ENCODE measurements at regions not wholly inside any gene's neighbourhood (a gene's known extent, or its start where the extent isn't known, plus 50 kb on each side); places are given as distances from the start of the nearest gene placed in this dataset.

DNA sequence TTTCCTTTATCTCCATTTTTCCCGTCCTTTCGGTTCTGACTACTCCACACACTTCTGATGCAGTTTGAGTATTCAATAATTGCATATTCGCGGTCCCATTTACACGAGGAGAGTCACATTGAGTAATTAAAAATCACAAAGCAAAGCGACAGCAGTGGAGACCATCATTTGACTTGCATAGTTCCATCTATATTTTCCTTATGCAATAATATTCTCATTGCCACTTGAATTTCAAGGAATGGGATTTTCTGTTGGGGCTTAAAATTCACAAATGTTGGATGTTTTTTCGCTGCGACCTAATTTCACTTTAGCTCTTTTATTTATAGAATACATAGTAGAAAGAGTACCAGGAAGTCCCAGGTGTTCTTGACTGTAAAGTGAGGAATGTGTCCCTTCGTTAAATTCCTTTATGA, 186.8 kb downstream of the ZEB2 start:
- DNase-seq, result no peak

- DNase-seq, result peak in 1 of 2 experiments; percentile 54
Measured at GRCh38 chr2:144332356-144333142, 187.4 kb downstream of the ZEB2 start.

GRCh38 chr2:144331674-144332355, 188.1 kb downstream of the ZEB2 start:
- DNase-seq, result peak in 1 of 2 experiments; percentile 47

DNA sequence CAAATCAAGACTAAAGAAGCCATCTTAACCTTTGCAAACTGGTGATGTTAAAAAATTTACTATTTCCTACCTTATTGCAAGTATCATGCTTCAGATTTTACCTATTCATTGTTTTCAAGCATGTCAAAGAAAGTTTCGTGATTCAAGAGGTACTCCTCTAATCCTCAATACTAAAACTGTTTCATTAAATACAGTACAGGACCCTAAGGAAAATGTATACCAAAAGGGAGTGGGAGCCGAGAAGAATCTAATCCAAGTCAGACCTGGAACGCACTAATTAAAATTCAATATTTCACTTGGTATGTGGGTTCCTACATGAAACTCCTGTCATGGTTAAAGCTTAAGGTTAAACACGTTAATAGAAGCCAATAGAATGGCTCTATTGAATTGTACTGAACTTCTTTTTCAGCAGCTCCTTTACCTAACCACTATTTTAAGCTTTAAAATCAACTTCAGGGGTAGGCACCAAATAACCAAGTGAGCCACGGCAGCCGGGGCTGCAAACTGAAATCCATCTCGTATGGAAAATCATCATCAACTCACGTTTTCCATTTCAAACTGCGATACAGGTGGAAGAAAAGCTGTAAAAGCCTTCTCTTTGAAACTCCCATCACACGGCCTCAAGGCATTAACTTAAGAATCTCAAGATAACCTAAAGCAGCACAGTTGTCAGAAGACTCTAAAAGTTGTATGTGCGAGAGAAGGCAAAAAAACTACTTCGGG, 188.8 kb downstream of the ZEB2 start:
- no peak for DNase-seq

DNA sequence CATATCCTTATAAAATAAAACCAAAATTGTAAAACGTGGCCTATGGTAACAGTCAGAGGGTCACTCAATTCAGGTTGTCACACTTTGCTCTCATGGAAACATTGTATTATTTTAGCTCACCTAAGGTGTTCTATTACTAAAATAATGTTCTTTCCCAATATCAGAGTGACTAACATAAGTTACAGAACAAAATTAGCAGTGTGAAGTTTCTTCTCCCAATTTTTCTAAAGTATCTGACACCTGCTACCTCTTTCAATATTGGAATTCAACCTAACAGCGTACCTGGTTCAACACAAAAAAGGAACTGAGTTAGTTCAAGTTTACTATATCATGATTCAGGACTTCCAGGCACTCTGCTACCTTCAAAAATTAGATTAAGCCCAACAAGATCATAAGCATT, 190.4 kb downstream of the ZEB2 start:
- DNase-seq, result no peak

- no peak for DNase-seq
Measured at GRCh38 chr2:144328938-144329337, 191.0 kb downstream of the ZEB2 start.

DNA sequence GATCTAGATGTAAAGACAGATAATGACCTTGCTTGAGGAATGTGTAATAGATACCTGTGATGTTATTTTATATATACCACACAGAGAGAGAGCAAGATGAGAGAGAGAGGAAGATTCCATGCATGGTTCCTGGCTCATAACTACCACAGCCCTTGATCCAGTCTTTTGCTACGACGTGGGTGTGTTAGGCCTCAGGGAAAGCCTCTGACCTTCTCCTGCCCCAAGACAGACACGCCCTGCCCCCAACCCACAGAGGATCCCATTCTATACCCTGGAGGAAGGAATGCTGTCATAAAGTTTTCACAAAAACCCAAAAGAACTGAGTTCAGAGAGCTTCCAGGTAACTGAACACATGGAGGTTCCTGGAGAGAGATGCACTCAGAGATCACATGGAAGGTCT, 193.1 kb downstream of the ZEB2 start:
- no peak for DNase-seq

GRCh38 chr2:144325086-144325485, 194.8 kb downstream of the ZEB2 start:
- DNase-seq, result no peak

DNA sequence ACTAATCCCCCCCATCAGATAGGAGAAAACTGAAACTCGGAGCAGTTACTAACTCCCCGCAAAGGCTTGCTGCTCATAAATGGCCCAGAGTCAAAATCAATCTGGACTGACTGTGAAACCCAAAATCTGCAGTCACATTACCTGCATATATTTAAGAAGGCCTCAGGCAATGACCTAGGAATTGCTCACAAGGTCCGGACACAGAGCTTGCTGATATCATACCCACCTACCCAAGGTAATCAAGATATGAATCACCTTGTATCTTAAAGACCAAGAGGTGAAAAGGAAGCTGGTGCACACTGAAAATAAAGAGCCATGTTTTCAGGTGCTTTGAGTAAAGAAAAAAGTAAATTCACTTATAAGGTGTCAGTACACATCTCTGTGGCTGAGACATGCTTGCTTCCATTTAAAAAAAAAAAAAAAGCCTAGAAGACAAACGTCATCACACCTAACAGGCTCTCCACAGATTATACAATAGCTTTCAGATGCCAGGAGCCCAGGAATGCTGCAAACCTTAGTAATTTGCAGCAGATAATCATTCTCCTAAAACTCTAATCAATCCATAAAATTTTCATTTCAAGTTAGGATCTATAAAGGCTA, 195.4 kb downstream of the ZEB2 start:
- DNase-seq, result no peak

DNA sequence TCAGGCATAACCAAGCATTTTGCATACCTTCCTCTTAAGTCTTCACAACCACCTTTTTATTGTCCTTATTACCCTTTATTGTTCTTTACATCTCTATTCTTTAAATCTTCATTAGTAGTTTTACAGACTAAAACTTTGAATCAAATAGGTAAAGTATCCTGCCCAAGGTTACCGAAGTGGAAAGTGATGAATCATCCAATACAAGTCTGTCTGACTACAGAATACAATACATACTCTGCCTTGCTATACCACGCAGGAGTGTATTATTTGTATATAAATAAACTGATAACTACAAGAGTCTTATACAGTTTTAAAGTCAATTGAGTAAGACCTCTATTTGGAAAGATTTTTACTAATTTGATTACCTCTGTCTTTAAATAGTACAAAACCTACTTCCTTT, 196.0 kb downstream of the ZEB2 start:
- DNase-seq, result no peak

DNA sequence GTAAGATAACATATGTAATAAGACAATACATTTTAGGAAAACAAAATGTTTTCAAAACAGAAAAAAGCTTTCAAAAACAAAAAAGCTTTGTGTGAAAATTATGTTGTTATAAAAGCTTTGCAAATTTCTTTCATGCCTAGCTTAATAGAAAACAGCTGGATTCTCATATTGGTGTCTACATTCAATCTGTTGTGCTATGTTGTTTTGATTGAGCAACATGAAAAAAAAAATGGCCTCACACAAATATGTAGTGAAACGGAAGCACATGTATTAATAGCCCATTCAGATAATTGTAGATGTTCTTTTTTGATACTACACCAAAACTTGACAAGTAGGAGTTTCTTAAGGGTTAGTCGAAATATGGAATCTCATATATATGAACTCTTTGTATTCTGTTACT, 197.5 kb downstream of the ZEB2 start:
- DNase-seq, result no peak

DNA sequence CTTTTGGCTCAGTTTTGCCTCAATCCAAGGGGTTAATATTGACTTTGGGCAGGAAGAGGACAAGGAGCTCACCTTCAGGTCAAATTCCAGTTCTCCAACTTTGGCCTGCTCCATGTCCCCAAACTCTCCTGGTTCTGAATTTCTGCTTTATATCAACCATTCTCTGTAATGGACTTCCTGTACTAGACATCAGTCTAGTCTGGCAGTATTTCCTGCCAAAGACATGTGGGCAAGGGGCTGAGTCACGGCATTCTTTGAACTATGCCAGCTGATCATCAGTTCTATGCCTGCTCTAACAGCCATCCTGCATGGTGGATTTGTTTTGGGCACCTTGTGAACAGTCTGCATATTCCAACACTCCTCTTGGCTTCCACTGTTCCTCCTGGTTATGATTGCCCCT, 199.4 kb downstream of the ZEB2 start:
- DNase-seq, result no peak

- DNase-seq, result no peak
Measured at GRCh38 chr2:144317071-144317738, 202.7 kb downstream of the ZEB2 start.

GRCh38 chr2:144310889-144311608, 208.9 kb downstream of the ZEB2 start:
- no peak for DNase-seq

DNA sequence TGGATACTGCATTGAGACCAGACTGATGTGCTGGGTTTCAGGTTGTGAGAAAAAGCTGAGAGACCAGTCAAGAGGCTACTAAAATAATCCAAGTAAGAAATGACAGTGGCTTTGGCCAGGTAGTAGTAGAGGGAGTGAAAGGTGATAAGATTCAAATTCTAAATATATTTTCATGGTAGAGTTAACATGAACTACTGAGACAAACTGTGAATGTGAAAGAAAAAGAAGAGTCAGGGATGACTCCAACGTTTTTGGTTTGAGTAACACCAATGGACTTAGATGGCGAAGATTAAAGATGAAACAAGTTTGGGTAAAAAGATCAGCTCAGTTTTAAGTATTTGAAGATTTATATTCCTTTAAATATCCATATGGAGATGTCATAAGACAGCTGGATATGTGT, 209.4 kb downstream of the ZEB2 start:
- no peak for DNase-seq

GRCh38 chr2:144307711-144308110, 212.2 kb downstream of the ZEB2 start:
- DNase-seq, result no peak

DNA sequence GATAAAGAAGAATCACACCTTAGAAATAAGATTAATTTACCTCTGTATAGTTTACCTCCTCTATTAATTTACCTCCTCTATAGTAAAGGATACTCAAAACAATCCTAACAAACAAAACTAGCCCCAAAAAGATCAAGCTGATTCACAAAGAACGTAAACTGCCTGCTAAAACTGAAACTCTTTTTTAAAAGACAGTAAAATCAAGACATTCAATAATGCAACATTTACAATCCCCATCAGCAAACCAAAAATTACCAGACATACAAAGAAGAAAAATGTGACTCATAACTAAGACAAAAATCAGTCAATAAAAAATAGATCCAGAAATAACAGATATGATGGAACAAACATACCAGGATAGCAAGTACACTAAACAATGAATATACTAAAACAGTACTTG, 215.7 kb downstream of the ZEB2 start:
- no peak for DNase-seq

DNA sequence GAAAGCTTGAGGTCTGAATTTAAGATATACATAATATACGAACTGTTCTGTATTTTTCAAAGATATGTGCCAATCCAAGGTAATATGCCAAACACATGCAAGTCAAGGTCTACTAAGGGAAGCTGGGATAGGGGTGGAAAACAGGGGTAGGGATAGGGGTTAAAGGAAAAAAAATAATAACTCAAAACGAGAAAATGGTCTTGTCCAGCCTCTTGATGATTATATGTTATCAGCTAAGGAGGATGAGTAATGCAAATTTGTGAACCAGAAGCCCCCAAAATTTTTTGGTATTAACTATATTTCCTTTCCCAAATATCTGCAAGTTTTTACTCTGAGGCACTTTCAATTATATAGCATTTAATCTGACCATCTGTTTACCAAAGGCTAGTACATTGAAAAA, 219.3 kb downstream of the ZEB2 start:
- no peak for DNase-seq

- DNase-seq, result no peak
Measured at GRCh38 chr2:144290276-144290675, 229.6 kb downstream of the ZEB2 start.

- DNase-seq, result no peak
Measured at GRCh38 chr2:144288438-144288837, 231.5 kb downstream of the ZEB2 start.

GRCh38 chr2:144285324-144285723, 234.6 kb downstream of the ZEB2 start:
- no peak for DNase-seq

DNA sequence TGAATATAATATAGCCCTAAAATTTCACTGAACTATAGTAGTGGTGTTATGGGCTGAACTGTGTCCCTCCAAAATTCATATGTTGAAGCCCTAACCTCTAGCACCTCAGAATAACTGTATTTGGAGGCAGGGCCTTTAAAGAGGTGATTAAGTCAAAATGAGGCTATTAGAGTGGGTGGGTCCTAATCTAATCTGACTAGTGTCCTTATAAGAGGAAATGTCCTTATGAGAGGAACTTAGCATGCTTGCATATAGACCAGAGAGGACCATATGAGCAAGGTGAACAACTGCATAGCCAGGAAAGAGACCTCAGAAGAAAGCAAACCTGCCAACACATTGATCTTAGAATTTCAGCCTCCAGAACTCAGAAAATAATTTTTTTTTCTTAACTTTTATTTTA, 238.4 kb downstream of the ZEB2 start:
- DNase-seq, result no peak
